GM19035 (cell line): ENCODE measurements at regions not wholly inside any gene's neighbourhood (a gene's known extent, or its start where the extent isn't known, plus 50 kb on each side); places are given as distances from the start of the nearest gene placed in this dataset.

Source experiments
- ATAC-seq: cut with Tn5 transposase; IDR thresholded peaks from one replicate; pipeline ENCODE4 v1.9.1; 2021; ENCODE audit not compliant: unreplicated experiment

- ATAC-seq, result no peak
Measured at GRCh38 chr20:40188319-40188718, 500.7 kb downstream of the MAFB start.

GRCh38 chr20:40186826-40187225 is 502.2 kb downstream of the MAFB start:
- no peak for ATAC-seq

GRCh38 chr20:40181676-40182075 is 507.4 kb downstream of the MAFB start:
- ATAC-seq, result no peak

- no peak for ATAC-seq
Measured at GRCh38 chr20:40176098-40176841, 512.8 kb downstream of the MAFB start.

- no peak for ATAC-seq
Measured at GRCh38 chr20:40175296-40175695, 513.7 kb downstream of the MAFB start.

- no peak for ATAC-seq
Measured at GRCh38 chr20:40173872-40174271, 515.2 kb downstream of the MAFB start.

- no peak for ATAC-seq
Measured at GRCh38 chr20:40168981-40169620, 519.9 kb downstream of the MAFB start.

- no peak for ATAC-seq
Measured at GRCh38 chr20:40161391-40161790, 527.6 kb downstream of the MAFB start.

- no peak for ATAC-seq
Measured at GRCh38 chr20:40160097-40160550, 528.9 kb downstream of the MAFB start.

GRCh38 chr20:40159276-40159675 is 529.8 kb downstream of the MAFB start:
- ATAC-seq, result no peak

- ATAC-seq, result peak; percentile 84
Measured at GRCh38 chr20:40156600-40157317, 532.3 kb downstream of the MAFB start.

GRCh38 chr20:40154514-40154913 is 534.5 kb downstream of the MAFB start:
- ATAC-seq, result no peak

- ATAC-seq, result no peak
Measured at GRCh38 chr20:40148886-40149285, 540.1 kb downstream of the MAFB start.

GRCh38 chr20:40146071-40146470 is 543.0 kb downstream of the MAFB start:
- no peak for ATAC-seq

GRCh38 chr20:40144581-40144980 is 544.5 kb downstream of the MAFB start:
- ATAC-seq, result no peak

GRCh38 chr20:40134176-40134575 is 554.9 kb downstream of the MAFB start:
- no peak for ATAC-seq

- no peak for ATAC-seq
Measured at GRCh38 chr20:40120827-40121226, 568.2 kb downstream of the MAFB start.

- ATAC-seq, result no peak
Measured at GRCh38 chr20:40111282-40111681, 577.8 kb downstream of the MAFB start.

GRCh38 chr20:40110311-40110831 is 578.7 kb downstream of the MAFB start:
- ATAC-seq, result no peak

- no peak for ATAC-seq
Measured at GRCh38 chr20:40109136-40109535, 579.9 kb downstream of the MAFB start.

- ATAC-seq, result no peak
Measured at GRCh38 chr20:40108321-40108720, 580.7 kb downstream of the MAFB start.

GRCh38 chr20:40104959-40105358 is 584.1 kb downstream of the MAFB start:
- no peak for ATAC-seq
